ENCODE measurements at regions not wholly inside any gene's neighbourhood (a gene's known extent, or its start where the extent isn't known, plus 50 kb on each side); places are given as distances from the start of the nearest gene placed in this dataset.

DNA sequence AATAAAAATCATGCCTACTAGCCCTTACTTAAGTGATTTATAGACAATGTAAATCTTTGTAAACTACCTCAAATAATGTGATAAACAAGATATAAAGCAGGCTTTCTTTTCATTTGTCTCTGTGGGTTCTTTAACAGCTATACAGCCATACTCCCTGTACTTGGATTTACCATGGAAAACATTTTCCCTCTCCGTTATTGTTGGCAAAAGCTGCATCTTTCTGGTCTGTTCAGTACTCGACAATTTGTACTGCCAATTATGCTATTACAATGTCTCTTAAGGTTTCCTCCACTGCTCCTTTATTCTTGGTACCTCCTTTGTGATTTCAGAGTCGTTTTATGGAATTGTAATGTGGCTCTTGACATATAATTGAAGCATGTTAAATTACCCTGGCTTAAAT is 426.3 kb upstream of the PKDCC start:
- TF ChIP-seq POLR2AphosphoS5 (IDR thresholded peaks at IDR 0.05) = no peak
- TF ChIP-seq, protein P1, sequence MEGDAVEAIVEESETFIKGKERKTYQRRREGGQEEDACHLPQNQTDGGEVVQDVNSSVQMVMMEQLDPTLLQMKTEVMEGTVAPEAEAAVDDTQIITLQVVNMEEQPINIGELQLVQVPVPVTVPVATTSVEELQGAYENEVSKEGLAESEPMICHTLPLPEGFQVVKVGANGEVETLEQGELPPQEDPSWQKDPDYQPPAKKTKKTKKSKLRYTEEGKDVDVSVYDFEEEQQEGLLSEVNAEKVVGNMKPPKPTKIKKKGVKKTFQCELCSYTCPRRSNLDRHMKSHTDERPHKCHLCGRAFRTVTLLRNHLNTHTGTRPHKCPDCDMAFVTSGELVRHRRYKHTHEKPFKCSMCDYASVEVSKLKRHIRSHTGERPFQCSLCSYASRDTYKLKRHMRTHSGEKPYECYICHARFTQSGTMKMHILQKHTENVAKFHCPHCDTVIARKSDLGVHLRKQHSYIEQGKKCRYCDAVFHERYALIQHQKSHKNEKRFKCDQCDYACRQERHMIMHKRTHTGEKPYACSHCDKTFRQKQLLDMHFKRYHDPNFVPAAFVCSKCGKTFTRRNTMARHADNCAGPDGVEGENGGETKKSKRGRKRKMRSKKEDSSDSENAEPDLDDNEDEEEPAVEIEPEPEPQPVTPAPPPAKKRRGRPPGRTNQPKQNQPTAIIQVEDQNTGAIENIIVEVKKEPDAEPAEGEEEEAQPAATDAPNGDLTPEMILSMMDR (IDR thresholded peaks at IDR 0.05 in 8 of 11, conservative IDR thresholded peaks at IDR 0.05 in 3 of 11) = no peak
- no peak for TF ChIP-seq POLR2A (IDR thresholded peaks at IDR 0.05)
